ENCODE measurements at regions not wholly inside any gene's neighbourhood (a gene's known extent, or its start where the extent isn't known, plus 50 kb on each side); places are given as distances from the start of the nearest gene placed in this dataset.

DNA sequence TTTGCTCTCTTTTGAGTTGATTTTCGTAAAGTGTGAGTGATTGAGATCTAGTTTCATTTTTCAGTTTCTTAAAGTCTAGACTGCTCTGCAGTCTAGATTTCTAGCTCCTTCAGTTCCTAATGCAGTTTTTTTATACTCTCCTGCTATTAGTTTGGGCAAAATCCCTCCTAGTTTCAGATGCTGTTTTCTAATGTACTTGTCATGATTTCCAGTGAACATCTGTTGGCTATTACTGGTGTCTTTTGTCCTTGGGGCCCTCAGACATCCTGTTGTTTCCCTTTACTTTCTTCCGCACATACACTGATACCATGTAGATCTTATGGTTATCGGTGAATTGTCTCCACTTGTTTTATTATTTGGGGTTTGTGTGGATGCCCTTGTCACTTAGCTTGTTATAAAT is 292.1 kb downstream of the TDRD3 start:
- DNase-seq (ENCODE audit: low read depth): no peak
- H3K4me3 ChIP-seq (ENCODE audit: control insufficient read depth, low read depth, low read length): no peak overlapping the region
- TF ChIP-seq, protein P1, sequence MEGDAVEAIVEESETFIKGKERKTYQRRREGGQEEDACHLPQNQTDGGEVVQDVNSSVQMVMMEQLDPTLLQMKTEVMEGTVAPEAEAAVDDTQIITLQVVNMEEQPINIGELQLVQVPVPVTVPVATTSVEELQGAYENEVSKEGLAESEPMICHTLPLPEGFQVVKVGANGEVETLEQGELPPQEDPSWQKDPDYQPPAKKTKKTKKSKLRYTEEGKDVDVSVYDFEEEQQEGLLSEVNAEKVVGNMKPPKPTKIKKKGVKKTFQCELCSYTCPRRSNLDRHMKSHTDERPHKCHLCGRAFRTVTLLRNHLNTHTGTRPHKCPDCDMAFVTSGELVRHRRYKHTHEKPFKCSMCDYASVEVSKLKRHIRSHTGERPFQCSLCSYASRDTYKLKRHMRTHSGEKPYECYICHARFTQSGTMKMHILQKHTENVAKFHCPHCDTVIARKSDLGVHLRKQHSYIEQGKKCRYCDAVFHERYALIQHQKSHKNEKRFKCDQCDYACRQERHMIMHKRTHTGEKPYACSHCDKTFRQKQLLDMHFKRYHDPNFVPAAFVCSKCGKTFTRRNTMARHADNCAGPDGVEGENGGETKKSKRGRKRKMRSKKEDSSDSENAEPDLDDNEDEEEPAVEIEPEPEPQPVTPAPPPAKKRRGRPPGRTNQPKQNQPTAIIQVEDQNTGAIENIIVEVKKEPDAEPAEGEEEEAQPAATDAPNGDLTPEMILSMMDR (conservative IDR thresholded peaks at IDR 0.05; ENCODE audit: control insufficient read depth, insufficient read depth, low read depth, low read length): no peak

DNA sequence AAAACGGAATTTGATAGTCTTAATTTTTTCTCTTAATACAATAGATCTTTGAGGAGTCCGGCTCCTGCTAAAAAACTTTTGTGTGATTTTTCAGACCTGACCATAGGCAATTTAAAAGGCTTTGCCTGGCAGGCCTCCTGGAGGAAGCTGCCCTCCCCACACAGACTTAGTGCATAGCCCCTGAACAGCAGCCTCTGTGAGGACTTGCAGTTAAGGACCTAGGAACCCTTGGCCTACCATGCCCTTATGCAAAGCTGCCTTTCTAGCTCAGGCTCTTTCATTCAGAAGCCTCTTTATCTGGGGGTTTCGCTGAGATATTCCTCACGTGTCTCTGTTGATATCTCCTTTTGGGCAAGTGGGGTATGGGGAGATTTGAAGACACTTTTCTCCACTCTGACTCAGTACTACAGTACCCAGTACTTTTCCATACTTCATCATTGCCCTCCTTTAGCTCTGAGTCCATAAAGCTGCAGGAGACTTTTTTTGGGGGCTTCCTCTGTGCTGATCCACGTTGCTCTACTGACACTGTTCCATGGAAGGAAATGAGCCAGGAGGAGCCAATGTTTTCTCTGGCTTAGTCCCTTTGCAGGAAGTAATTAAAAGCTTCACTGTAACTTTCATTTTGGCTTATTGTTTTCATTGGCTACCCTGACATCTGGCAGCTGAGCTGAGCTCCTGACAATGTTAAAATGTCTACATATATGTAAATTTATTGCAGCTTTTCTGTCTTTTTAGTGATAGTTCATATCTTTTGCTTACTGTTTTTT is 283.1 kb downstream of the TDRD3 start:
- TF ChIP-seq, protein P1 (conservative IDR thresholded peaks at IDR 0.05; ENCODE audit: control insufficient read depth, insufficient read depth, low read depth, low read length): no peak
- no peak overlapping the region for H3K4me3 ChIP-seq (ENCODE audit: control insufficient read depth, low read depth, low read length)
- DNase-seq (ENCODE audit: low read depth): no peak

- TF ChIP-seq, protein P1 (conservative IDR thresholded peaks at IDR 0.05; ENCODE audit: control insufficient read depth, insufficient read depth, low read depth, low read length): no peak
- no peak for DNase-seq (ENCODE audit: low read depth)
- H3K4me3 ChIP-seq (ENCODE audit: control insufficient read depth, low read depth, low read length): no peak overlapping the region
These were observed 282.1 kb downstream of the TDRD3 start for GRCh38 chr13:60679131-60679530.

DNA sequence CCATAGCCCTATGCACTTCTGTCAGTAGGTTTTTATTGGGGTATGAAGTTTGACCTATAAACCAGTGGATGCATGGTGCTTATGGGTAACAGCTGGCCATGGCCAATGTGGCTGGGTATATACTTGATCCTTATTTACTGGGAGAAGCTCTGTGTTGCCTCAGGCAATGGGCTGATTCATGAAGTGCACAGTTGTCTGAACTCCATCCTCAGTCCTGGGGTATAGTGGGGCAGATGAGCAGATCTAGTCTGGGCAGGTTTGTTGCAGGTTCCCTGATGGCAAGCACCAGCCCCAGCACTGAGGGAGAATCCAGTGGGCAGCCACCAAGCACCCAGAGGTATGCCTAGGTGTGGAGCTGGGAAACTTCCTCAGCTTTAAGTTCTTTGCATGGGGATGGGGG is 274.4 kb downstream of the TDRD3 start:
- no peak for DNase-seq (ENCODE audit: low read depth)
- no peak overlapping the region for H3K4me3 ChIP-seq (ENCODE audit: control insufficient read depth, low read depth, low read length)
- TF ChIP-seq, protein P1 (conservative IDR thresholded peaks at IDR 0.05; ENCODE audit: control insufficient read depth, insufficient read depth, low read depth, low read length): no peak

- TF ChIP-seq, protein P1 (conservative IDR thresholded peaks at IDR 0.05; ENCODE audit: control insufficient read depth, insufficient read depth, low read depth, low read length): no peak
- H3K4me3 ChIP-seq (ENCODE audit: control insufficient read depth, low read depth, low read length): no peak overlapping the region
- no peak for DNase-seq (ENCODE audit: low read depth)
These were observed 266.8 kb downstream of the TDRD3 start for GRCh38 chr13:60663788-60664187.

DNA sequence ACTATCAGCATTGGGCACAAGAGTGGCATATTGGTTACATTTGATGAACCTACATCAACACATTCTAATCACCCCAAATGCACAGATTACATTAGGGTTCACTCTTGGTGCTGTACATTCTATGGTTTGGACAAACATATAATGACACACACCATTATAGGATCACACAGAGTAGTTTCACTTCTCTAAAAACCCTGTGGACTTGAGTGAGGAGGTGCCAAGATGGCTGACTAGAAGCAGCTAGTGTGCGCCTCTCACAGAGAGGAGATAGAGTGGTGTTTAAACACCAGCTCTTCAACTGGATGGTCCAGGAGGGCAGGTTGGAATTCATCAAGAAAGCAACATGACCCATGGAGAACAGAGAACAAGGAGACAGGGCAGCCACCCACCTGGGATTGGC is 265.6 kb downstream of the TDRD3 start:
- no peak overlapping the region for H3K4me3 ChIP-seq (ENCODE audit: control insufficient read depth, low read depth, low read length)
- TF ChIP-seq, protein P1 (conservative IDR thresholded peaks at IDR 0.05; ENCODE audit: control insufficient read depth, insufficient read depth, low read depth, low read length): no peak

More for the DNA sequence above, 265.6 kb downstream of the TDRD3 start:
- DNase-seq (ENCODE audit: low read depth): no peak
